K562 (cell line): ENCODE measurements at regions not wholly inside any gene's neighbourhood (a gene's known extent, or its start where the extent isn't known, plus 50 kb on each side); places are given as distances from the start of the nearest gene placed in this dataset.

ENCODE experiments used
- ATAC-seq: fragments of 200-7000 bp; cut with Tn5 transposase; 3 replicates; pipeline ENCODE4 v1.9.1; 2020; ENCODE audit warnings: moderate library complexity
- BruUV-seq: library from RNA; stranded (reverse); fragments of 400-500 nt; replicated peaks from 2 replicates; lab custom pipeline; 2021; lab: Mats Ljungman, UMichigan
- CTCF ChIA-PET: fragments of 300-600 bp; formaldehyde crosslinking; extraction: SDS; loops from one replicate; lab custom pipeline; 2021; ENCODE audit warnings: low intra/inter-chr PET ratio; lab: Yijun Ruan, JAX
- POLR2A ChIA-PET: fragments of 300-600, 350-650 bp; sonication (Branson Sonifier 250); formaldehyde crosslinking; extraction: SDS; loops from one replicate; lab custom pipeline; 2021; ENCODE audit warnings: antibody characterized with exemption, inconsistent platforms; lab: Yijun Ruan, JAX
- DNase-seq, 4 experiments: peaks; one replicate each; pipeline versions ENCODE4 v3.0.0 to v3.0.0-alpha.2; 2011 to 2018; ENCODE audit warnings: low spot score in 3 of 4, mixed read lengths in 3 of 4; ENCODE audit errors: extremely low read depth in 1 of 4
- FAIRE-seq: peaks from 2 replicates; lab custom pipeline; 2011; peaks lifted over from hg19 to GRCh38; lab: Jason Lieb, UNC
- H2AFZ ChIP-seq: 2 replicates; pipeline ENCODE4 v1.6.0; 2011; ENCODE audit warnings: low read depth, low read length, control low read depth, inconsistent platforms
- H3K27ac ChIP-seq: fragments of 200-600 bp; 3 replicates; pipeline ENCODE4 v1.8.0; 2011; ENCODE audit warnings: low read depth, mild to moderate bottlenecking, control low read depth, inconsistent platforms, low read length, moderate library complexity, mixed read lengths; ENCODE audit errors: extremely low read depth
- H3K27me3 ChIP-seq, 2 experiments: fragments of 300-600 bp in 1 of 2; 2 replicates in 1 of 2; 3 replicates in 1 of 2; pipeline versions ENCODE4 v1.6.0 to v1.8.0; 2011; ENCODE audit warnings: inconsistent platforms in 2 of 2, low read length in 2 of 2, mild to moderate bottlenecking in 1 of 2, mixed read lengths in 1 of 2, moderate library complexity in 1 of 2; ENCODE audit not compliant: control insufficient read depth in 2 of 2, insufficient read depth in 2 of 2
- H3K36me3 ChIP-seq: fragments of 300-600 bp; 3 replicates; pipeline ENCODE4 v1.8.0; 2011; ENCODE audit warnings: mild to moderate bottlenecking, low read length, inconsistent platforms; ENCODE audit not compliant: control insufficient read depth, insufficient read depth
- H3K4me1 ChIP-seq, 2 experiments: fragments of 200-600 bp in 1 of 2; replicated peaks in 1 of 2; 2 replicates in 1 of 2; 3 replicates in 1 of 2; pipeline versions ENCODE4 v1.5.1 to v1.8.0; 2011; ENCODE audit warnings: inconsistent platforms in 2 of 2, low read length in 2 of 2, mild to moderate bottlenecking in 1 of 2, mixed read lengths in 1 of 2, moderate library complexity in 1 of 2; ENCODE audit not compliant: control insufficient read depth in 2 of 2, insufficient read depth in 2 of 2
- H3K4me2 ChIP-seq: 2 replicates; pipeline ENCODE4 v1.6.1; 2011; ENCODE audit warnings: low read length, control low read depth, inconsistent platforms, mixed read lengths; ENCODE audit not compliant: insufficient read depth
- H3K4me3 ChIP-seq: fragments of 200-600 bp; sonication (generic), shearing (Covaris generic); 2 replicates; pipeline ENCODE4 v1.5.1; 2016; ENCODE audit warnings: control low read depth, inconsistent platforms
- H3K79me2 ChIP-seq: fragments of 200-600 bp; 3 replicates; pipeline ENCODE4 v1.8.0; 2011; ENCODE audit warnings: low read length, inconsistent platforms; ENCODE audit not compliant: control insufficient read depth, insufficient read depth
- H3K9ac ChIP-seq, 2 experiments: 2 replicates each; pipeline versions ENCODE4 v1.6.0 to v1.6.1; 2011; ENCODE audit warnings: low read depth in 2 of 2, low read length in 2 of 2, control low read depth in 1 of 2, inconsistent platforms in 1 of 2, mild to moderate bottlenecking in 1 of 2, mixed read lengths in 1 of 2; ENCODE audit not compliant: insufficient read depth in 1 of 2
- H3K9me1 ChIP-seq: one replicate; pipeline ENCODE4 v1.6.0; 2011; ENCODE audit warnings: inconsistent platforms, mild to moderate bottlenecking, low read length, moderate library complexity; ENCODE audit not compliant: control insufficient read depth, insufficient read depth
- H3K9me3 ChIP-seq: replicated peaks from 2 replicates; pipeline ENCODE4 v1.5.1; 2011; ENCODE audit warnings: low read depth, low read length, inconsistent platforms; ENCODE audit not compliant: control insufficient read depth, insufficient read depth
- H4K20me1 ChIP-seq: replicated peaks from 2 replicates; pipeline ENCODE4 v1.6.1; 2011; ENCODE audit warnings: low read length, inconsistent platforms, mixed read lengths; ENCODE audit not compliant: control insufficient read depth, insufficient read depth
- HNRNPK ChIP-seq: fragments of 200-400 bp; formaldehyde crosslinking; IDR thresholded peaks from one replicate; pipeline ENCODE4 v1.6.1; 2018; ENCODE audit warnings: mild to moderate bottlenecking, low read depth, low read length; ENCODE audit not compliant: poor library complexity, severe bottlenecking
- MECOM ChIP-seq: fragments of 250-450 bp; sonication (Bioruptor Pico); IDR thresholded peaks from 2 replicates; pipeline ENCODE4 v1.8.0; 2022; ENCODE audit warnings: inconsistent platforms
- ZNF668 ChIP-seq: fragments of 250-450 bp; sonication (Bioruptor Pico); IDR thresholded peaks from 2 replicates; pipeline ENCODE4 v1.8.0; 2022; ENCODE audit warnings: mild to moderate bottlenecking, inconsistent platforms
- WGBS: fragments of 100-300 bp; shearing (Covaris generic); methylation state at CpG from one replicate; pipeline ENCODE4 v1.1.6; 2016; ENCODE audit warnings: low coverage, mixed read lengths; ENCODE audit not compliant: insufficient coverage; ENCODE audit errors: missing lambda C conversion rate; 5-methylcytosine and 5-hydroxymethylcytosine counted together
- in situ Hi-C: fragments of 300-500 bp; cut with MboI; formaldehyde crosslinking; loops from 4 replicates; pipeline ENCODE4 v1.15.0; 2018; ENCODE audit warnings: inconsistent platforms, mixed read lengths
- intact Hi-C: fragments of 100-400 bp; cut with micrococcal nuclease; formaldehyde crosslinking; loops from 2 replicates; pipeline ENCODE4 v1.14.2; 2022

GRCh38 chr10:121033366-121033765, 182.2 kb downstream of the WDR11 start:
- H3K4me3 ChIP-seq, result no peak overlapping the region
- ATAC-seq (no peak), FAIRE-seq (no peak), DNase-seq (no peak)
- ChIA-PET CTCF (no interaction called here), POLR2A (no interaction called here)
- no peaks in the 10 kb centered on the region for H3K79me2 ChIP-seq
- no peak overlapping the region for H3K4me2 ChIP-seq
- H3K9me1 ChIP-seq, result no peaks in the 10 kb centered on the region
- no peaks in the 10 kb centered on the region for H3K27me3 ChIP-seq
- H3K9ac ChIP-seq, result no peak overlapping the region
- TF ChIP-seq ZNF668 (CRISPR knock-in tag) (no peak), HNRNPK (no peak)
- H4K20me1 ChIP-seq, result no peaks in the 10 kb centered on the region
- H3K9me3 ChIP-seq, result no peaks in the 10 kb centered on the region
- intact Hi-C loops (no loop called here), in situ Hi-C loops (no loop called here)
- BruUV-seq, result no TSS peak
- no peak overlapping the region for H3K27ac ChIP-seq
- no peaks in the 10 kb centered on the region for H3K36me3 ChIP-seq
- no peak overlapping the region for H2AFZ ChIP-seq
- 0% methylated on average over 2 of the region's 3 CpGs for WGBS
- no peaks in the 10 kb centered on the region for H3K4me1 ChIP-seq

- Histone ChIP-seq H3K4me1 (no peaks in the 10 kb centered on the region), H3K9me3 (no peaks in the 10 kb centered on the region), H3K79me2 (no peaks in the 10 kb centered on the region), H3K4me3 (no peak overlapping the region), H3K4me2 (no peak overlapping the region), H3K27ac (no peak overlapping the region), H3K27me3 (no peaks in the 10 kb centered on the region), H3K36me3 (no peaks in the 10 kb centered on the region), H3K9ac (no peak overlapping the region), H3K9me1 (no peaks in the 10 kb centered on the region), H2AFZ (no peak overlapping the region)
- in situ Hi-C loops (no loop called here), intact Hi-C loops (no loop called here)
- no TSS peak for BruUV-seq
- POLR2A ChIA-PET, result no interaction called here
- ATAC-seq, result no peak
- DNase-seq, result no peak
- 0% methylated on average over 4 of the region's 4 CpGs for WGBS
- no peak for TF ChIP-seq MECOM
- TF ChIP-seq, all 486 proteins: peak for 0
- CTCF ChIA-PET, result no interaction called here
- no peak for FAIRE-seq
- no peaks in the 10 kb centered on the region for H4K20me1 ChIP-seq
Observed at GRCh38 chr10:121036431-121036830, 185.3 kb downstream of the WDR11 start.
